Upper lobe of right lung (tissue), 1 donor: ENCODE measurements at regions not wholly inside any gene's neighbourhood (a gene's known extent, or its start where the extent isn't known, plus 50 kb on each side); places are given as distances from the start of the nearest gene placed in this dataset.

Experiments
- ATAC-seq: fragments of 200-7000 bp; cut with Tn5 transposase; one replicate; pipeline ENCODE4 v1.9.1; 2020; ENCODE audit warnings: mild to moderate bottlenecking, moderate library complexity
- DNase-seq: peaks from one replicate; pipeline ENCODE4 v3.0.0-alpha.2; 2020
- H3K27ac ChIP-seq: fragments of 200-600 bp; one replicate; pipeline ENCODE4 v1.8.0; 2022
- H3K27me3 ChIP-seq: fragments of 200-600 bp; one replicate; pipeline ENCODE4 v1.8.0; 2022; ENCODE audit warnings: mild to moderate bottlenecking
- H3K36me3 ChIP-seq: fragments of 200-600 bp; one replicate; pipeline ENCODE4 v1.8.0; 2022
- H3K4me1 ChIP-seq: fragments of 200-600 bp; one replicate; pipeline ENCODE4 v1.8.0; 2022
- H3K4me3 ChIP-seq: fragments of 200-600 bp; one replicate; pipeline ENCODE4 v1.8.0; 2022; ENCODE audit warnings: mild to moderate bottlenecking
- H3K9me3 ChIP-seq: fragments of 200-600 bp; one replicate; pipeline ENCODE4 v1.8.0; 2022
- CTCF ChIP-seq: fragments of 200-600 bp; IDR thresholded peaks from one replicate; pipeline ENCODE4 v1.8.0; 2022; ENCODE audit warnings: antibody characterized with exemption
- intact Hi-C: fragments of 100-400 bp; cut with DNase I; formaldehyde crosslinking; loops from one replicate; pipeline ENCODE4 v1.11.0; 2022
- donor health status: DM: no; HTN: yes; CAD: no; lungs with severe emphysema.

DNA sequence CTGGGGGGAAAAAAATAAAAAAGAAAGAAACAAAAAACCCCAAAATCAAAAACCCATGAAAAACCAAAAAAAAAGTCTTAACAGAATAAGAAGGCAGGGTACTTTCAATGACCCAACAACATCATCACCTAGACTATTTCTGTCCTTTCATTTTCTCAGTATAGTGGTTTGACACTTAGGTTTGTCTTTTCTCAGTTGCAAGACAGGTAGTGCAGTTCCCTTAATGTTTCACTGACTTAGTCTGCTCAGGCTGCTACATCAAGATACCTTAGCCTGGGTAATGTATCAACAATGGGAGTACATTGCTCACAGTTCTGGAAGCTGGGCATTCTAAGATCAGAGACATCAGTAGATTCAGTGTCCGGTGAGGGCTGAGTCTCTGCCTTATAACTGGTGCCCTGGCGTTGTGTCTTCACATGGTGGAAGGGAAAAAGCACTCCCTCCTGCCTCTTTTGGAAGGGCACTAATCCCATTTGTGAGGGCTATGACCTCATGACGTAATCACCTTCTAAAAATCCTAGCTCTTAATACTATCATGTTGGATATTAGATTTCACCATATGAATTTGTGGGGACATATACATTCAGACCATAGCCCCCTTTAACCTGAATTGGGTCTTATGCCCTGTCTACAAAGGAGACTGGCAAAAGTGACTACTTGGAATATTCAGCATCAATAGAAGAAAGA is 362.3 kb upstream of the RBFOX1 start:
- Histone ChIP-seq H3K4me3 (no peak overlapping the region), H3K36me3 (no peaks in the 10 kb centered on the region), H3K9me3 (no peaks in the 10 kb centered on the region), H3K27me3 (no peaks in the 10 kb centered on the region), H3K4me1 (no peaks in the 10 kb centered on the region), H3K27ac (no peak overlapping the region)
- DNase-seq (no peak), ATAC-seq (no peak)
- intact Hi-C loops, result no loop called here
- TF ChIP-seq CTCF, result no peak

- H3K27ac ChIP-seq, result no peak overlapping the region
- no peaks in the 10 kb centered on the region for H3K36me3 ChIP-seq
- TF ChIP-seq CTCF, result no peak
- ATAC-seq, result no peak
- no peaks in the 10 kb centered on the region for H3K9me3 ChIP-seq
- H3K4me1 ChIP-seq, result no peaks in the 10 kb centered on the region
- H3K27me3 ChIP-seq, result no peaks in the 10 kb centered on the region
- H3K4me3 ChIP-seq, result no peak overlapping the region
- intact Hi-C loops, result no loop called here
- no peak for DNase-seq
Observed at GRCh38 chr16:6969594-6969993, 363.1 kb upstream of the RBFOX1 start.

GRCh38 chr16:6967796-6968320 is 364.8 kb upstream of the RBFOX1 start:
- ATAC-seq (no peak), DNase-seq (no peak)
- no peak overlapping the region for H3K27ac ChIP-seq
- H3K27me3 ChIP-seq, result no peaks in the 10 kb centered on the region
- intact Hi-C loops, result no loop called here
- TF ChIP-seq CTCF, result no peak
- H3K4me3 ChIP-seq, result no peak overlapping the region
- H3K9me3 ChIP-seq, result no peaks in the 10 kb centered on the region
- no peaks in the 10 kb centered on the region for H3K36me3 ChIP-seq
- no peaks in the 10 kb centered on the region for H3K4me1 ChIP-seq

DNA sequence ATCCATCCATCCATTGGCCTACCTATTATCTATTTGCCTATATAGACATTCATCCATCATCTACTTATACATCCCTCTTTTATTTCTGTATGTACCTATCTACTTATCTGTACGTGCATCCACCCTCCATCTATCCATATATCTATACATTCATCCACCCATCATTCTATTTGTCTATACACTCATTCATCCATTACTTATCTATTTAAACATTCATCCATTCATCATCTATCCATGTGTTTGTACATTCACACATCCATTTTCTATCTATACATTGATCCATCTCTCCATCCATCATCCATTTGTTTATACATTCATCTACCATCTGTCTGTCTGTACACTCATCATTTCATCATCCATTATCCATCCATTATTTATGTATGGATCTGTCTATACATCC is 365.7 kb upstream of the RBFOX1 start:
- Histone ChIP-seq H3K4me1 (no peaks in the 10 kb centered on the region), H3K4me3 (no peak overlapping the region), H3K36me3 (no peaks in the 10 kb centered on the region), H3K9me3 (no peaks in the 10 kb centered on the region), H3K27me3 (no peaks in the 10 kb centered on the region), H3K27ac (no peak overlapping the region)
- intact Hi-C loops, result no loop called here
- DNase-seq (no peak), ATAC-seq (no peak)
- no peak for TF ChIP-seq CTCF

- no peak for ATAC-seq
- H3K4me1 ChIP-seq, result no peaks in the 10 kb centered on the region
- intact Hi-C loops, result no loop called here
- H3K9me3 ChIP-seq, result no peaks in the 10 kb centered on the region
- no peak overlapping the region for H3K4me3 ChIP-seq
- no peaks in the 10 kb centered on the region for H3K36me3 ChIP-seq
- no peak overlapping the region for H3K27ac ChIP-seq
- DNase-seq, result no peak
- no peak for TF ChIP-seq CTCF
- H3K27me3 ChIP-seq, result no peaks in the 10 kb centered on the region
Observed at GRCh38 chr16:6964679-6965078, 368.0 kb upstream of the RBFOX1 start.

DNA sequence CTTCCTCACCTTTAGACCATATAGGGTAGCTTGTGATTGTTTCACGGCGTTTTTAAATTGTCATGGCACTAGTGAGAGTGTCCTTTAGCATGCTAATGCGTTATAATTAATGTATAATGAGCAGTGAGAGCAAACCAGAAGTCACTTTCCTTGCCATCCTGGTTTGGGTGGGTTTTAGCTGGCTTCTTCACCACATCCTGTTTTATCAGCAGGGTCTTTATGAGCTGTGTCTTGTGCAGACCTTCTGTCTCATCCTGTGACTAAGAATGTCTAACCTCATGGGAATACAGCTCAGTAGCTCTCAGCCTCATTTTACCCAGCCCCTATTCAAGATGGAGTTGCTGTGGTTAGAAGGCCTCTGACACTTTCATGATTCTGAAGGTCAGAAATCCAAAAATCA is 370.9 kb upstream of the RBFOX1 start:
- Histone ChIP-seq H3K4me3 (no peak overlapping the region), H3K9me3 (no peaks in the 10 kb centered on the region), H3K27ac (no peak overlapping the region), H3K4me1 (no peaks in the 10 kb centered on the region), H3K36me3 (no peaks in the 10 kb centered on the region), H3K27me3 (no peaks in the 10 kb centered on the region)
- intact Hi-C loops, result no loop called here
- ATAC-seq (no peak), DNase-seq (no peak)
- TF ChIP-seq CTCF, result no peak
